Stimulated activated naive CD8-positive, alpha-beta T cell treated with anti-CD3 and anti-CD28 coated beads, Interleukin-15, Interleukin-2, amounts not matched to agents 100 ng/mL and 50 ng/mL, for 24 hours (primary cell): ENCODE measurements at regions not wholly inside any gene's neighbourhood (a gene's known extent, or its start where the extent isn't known, plus 50 kb on each side); places are given as distances from the start of the nearest gene placed in this dataset.

Source experiments
- H3K27ac Mint-ChIP-seq: one replicate; pipeline ENCODE4 v1.8.0; 2021; ENCODE audit warnings: mild to moderate bottlenecking, mixed read lengths
- H3K27me3 Mint-ChIP-seq: one replicate; pipeline ENCODE4 v1.8.0; 2021; ENCODE audit warnings: mixed read lengths
- H3K36me3 Mint-ChIP-seq: one replicate; pipeline ENCODE4 v1.8.0; 2021; ENCODE audit warnings: low read depth, mixed read lengths
- H3K4me1 Mint-ChIP-seq: one replicate; pipeline ENCODE4 v1.8.0; 2021; ENCODE audit warnings: low read depth, mixed read lengths
- H3K4me3 Mint-ChIP-seq: one replicate; pipeline ENCODE4 v1.8.0; 2021; ENCODE audit warnings: mild to moderate bottlenecking, mixed read lengths
- H3K9me3 Mint-ChIP-seq: one replicate; pipeline ENCODE4 v1.8.0; 2021; ENCODE audit warnings: mixed read lengths

- no peaks in the 10 kb centered on the region for H3K36me3 Mint-ChIP-seq
- no peaks in the 10 kb centered on the region for H3K4me1 Mint-ChIP-seq
- peaks cover 5% of the 10 kb centered on the region for H3K9me3 Mint-ChIP-seq
- H3K27ac Mint-ChIP-seq: no peak overlapping the region
- no peak overlapping the region for H3K4me3 Mint-ChIP-seq
- no peaks in the 10 kb centered on the region for H3K27me3 Mint-ChIP-seq
These were observed 277.2 kb upstream of the VLDLR start for GRCh38 chr9:2344436-2344835.

- no peaks in the 10 kb centered on the region for H3K27me3 Mint-ChIP-seq
- H3K27ac Mint-ChIP-seq: no peak overlapping the region
- no peak overlapping the region for H3K4me3 Mint-ChIP-seq
- no peaks in the 10 kb centered on the region for H3K36me3 Mint-ChIP-seq
- H3K9me3 Mint-ChIP-seq: peaks cover 5% of the 10 kb centered on the region
- H3K4me1 Mint-ChIP-seq: no peaks in the 10 kb centered on the region
These were observed 276.6 kb upstream of the VLDLR start for GRCh38 chr9:2345013-2345412.

- Mint-ChIP-seq H3K9me3 (peaks cover 5% of the 10 kb centered on the region), H3K4me1 (no peaks in the 10 kb centered on the region), H3K4me3 (no peak overlapping the region), H3K27me3 (no peaks in the 10 kb centered on the region), H3K36me3 (no peaks in the 10 kb centered on the region), H3K27ac (no peak overlapping the region)
These were observed 275.2 kb upstream of the VLDLR start for GRCh38 chr9:2346277-2346913.

DNA sequence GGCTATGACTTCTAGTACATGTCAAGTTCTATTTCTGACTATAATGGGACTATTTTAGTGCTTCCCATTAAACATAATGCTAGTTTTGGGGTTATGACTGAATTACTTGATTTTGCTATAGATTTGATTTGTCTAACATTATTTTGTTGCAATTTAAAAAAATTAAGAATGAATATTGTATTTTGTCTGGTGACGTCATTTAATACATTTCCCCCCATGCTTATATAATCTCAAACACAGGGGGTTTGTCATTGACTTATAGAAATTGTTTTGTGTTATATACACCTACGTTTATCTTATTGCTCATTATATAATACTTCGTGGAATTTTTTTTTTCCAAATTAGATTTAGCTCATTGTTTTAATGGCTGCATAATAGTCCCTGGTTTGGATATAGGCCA lies 270.3 kb upstream of the VLDLR start:
- Mint-ChIP-seq H3K27ac (no peak overlapping the region), H3K36me3 (no peaks in the 10 kb centered on the region), H3K27me3 (peaks cover 12% of the 10 kb centered on the region), H3K4me1 (no peaks in the 10 kb centered on the region), H3K4me3 (no peak overlapping the region), H3K9me3 (peaks cover 5% of the 10 kb centered on the region)

DNA sequence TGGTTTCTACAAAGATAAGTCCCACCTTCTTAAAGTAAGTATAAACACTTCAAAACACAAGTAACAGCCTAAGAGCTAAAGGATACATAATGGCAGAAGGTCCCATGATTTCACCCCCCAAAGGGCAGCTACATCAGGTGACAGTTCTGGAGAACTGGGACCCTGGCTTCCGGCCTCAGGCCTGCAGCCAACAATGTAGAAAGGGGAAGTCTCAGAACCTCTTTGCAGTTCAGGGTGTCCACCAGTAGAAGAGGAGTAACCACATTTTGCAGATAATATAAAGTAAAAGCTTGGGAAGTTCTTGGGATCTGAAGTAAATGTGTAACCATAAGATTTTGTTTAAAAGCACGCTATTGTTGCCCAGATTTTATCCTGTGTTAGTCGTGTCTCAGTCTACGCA lies 267.4 kb upstream of the VLDLR start:
- H3K27me3 Mint-ChIP-seq: peaks cover 12% of the 10 kb centered on the region
- H3K27ac Mint-ChIP-seq: no peak overlapping the region
- H3K4me1 Mint-ChIP-seq: no peaks in the 10 kb centered on the region
- H3K36me3 Mint-ChIP-seq: no peaks in the 10 kb centered on the region
- H3K4me3 Mint-ChIP-seq: no peak overlapping the region
- no peaks in the 10 kb centered on the region for H3K9me3 Mint-ChIP-seq

GRCh38 chr9:2354856-2355696 lies 266.5 kb upstream of the VLDLR start:
- Mint-ChIP-seq H3K36me3 (no peaks in the 10 kb centered on the region), H3K27me3 (peaks cover 19% of the 10 kb centered on the region), H3K27ac (no peak overlapping the region), H3K4me3 (no peak overlapping the region), H3K4me1 (no peaks in the 10 kb centered on the region), H3K9me3 (no peaks in the 10 kb centered on the region)

DNA sequence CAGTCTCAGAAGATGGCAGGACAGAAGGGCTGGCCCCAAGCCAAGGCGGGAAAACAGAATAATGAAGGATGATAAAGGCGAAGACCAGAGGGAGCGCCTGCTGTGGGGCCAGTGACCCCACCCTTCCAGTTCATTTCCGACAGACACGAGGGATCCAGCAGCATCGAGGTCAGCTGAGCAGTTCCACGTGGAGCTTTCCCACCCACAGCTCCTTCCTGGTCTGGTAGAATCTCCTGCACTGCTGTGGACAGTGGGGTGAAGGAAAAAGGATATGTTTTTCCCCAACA lies 265.9 kb upstream of the VLDLR start:
- peaks cover 22% of the 10 kb centered on the region for H3K27me3 Mint-ChIP-seq
- H3K36me3 Mint-ChIP-seq: no peaks in the 10 kb centered on the region
- H3K9me3 Mint-ChIP-seq: no peaks in the 10 kb centered on the region
- no peak overlapping the region for H3K27ac Mint-ChIP-seq
- no peak overlapping the region for H3K4me3 Mint-ChIP-seq
- H3K4me1 Mint-ChIP-seq: no peaks in the 10 kb centered on the region

DNA sequence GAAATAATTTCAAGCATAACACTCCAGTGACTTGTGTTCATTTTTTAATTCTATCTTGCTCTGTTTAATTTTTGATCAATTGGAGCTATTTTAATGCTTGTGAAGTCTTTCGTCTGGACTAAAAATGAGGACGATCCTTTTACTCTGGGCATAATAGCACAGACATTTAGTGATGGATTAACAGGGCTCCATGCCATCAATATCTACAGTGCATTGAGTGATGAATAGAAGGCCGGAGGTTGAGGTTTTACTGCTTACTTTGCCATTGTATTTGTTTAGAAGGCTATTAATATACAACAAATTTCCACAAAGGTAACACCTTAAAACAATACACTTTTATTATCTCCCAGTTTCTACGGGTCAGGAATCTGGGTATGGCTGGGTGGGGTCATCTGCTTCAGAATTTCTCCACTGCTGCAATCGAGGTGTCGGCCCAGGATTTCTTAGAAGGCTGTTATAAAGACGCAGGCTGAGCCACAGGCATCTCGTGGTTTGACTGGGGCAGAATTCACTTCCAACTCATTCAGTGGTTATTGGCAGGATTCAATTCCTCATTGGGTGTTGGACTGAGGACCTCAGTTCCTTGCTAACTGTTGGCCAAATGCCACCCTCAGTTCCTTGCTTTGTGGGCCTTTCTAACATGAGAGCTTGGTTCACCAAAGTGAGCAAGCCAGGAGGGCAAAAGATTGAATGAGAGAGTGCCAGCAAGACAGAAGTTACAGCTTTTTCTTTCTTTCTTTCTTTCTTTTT lies 265.4 kb upstream of the VLDLR start:
- H3K36me3 Mint-ChIP-seq: no peaks in the 10 kb centered on the region
- H3K9me3 Mint-ChIP-seq: no peaks in the 10 kb centered on the region
- no peak overlapping the region for H3K4me3 Mint-ChIP-seq
- no peaks in the 10 kb centered on the region for H3K4me1 Mint-ChIP-seq
- H3K27me3 Mint-ChIP-seq: peaks cover 22% of the 10 kb centered on the region
- H3K27ac Mint-ChIP-seq: no peak overlapping the region

GRCh38 chr9:2359891-2360471 lies 261.6 kb upstream of the VLDLR start:
- Mint-ChIP-seq H3K4me3 (no peak overlapping the region), H3K27me3 (peaks cover 22% of the 10 kb centered on the region), H3K27ac (no peak overlapping the region), H3K36me3 (no peaks in the 10 kb centered on the region), H3K4me1 (no peaks in the 10 kb centered on the region), H3K9me3 (no peaks in the 10 kb centered on the region)

- peaks cover 16% of the 10 kb centered on the region for H3K27me3 Mint-ChIP-seq
- no peaks in the 10 kb centered on the region for H3K4me1 Mint-ChIP-seq
- no peak overlapping the region for H3K27ac Mint-ChIP-seq
- H3K36me3 Mint-ChIP-seq: no peaks in the 10 kb centered on the region
- H3K9me3 Mint-ChIP-seq: no peaks in the 10 kb centered on the region
- H3K4me3 Mint-ChIP-seq: no peak overlapping the region
These were observed 259.4 kb upstream of the VLDLR start for GRCh38 chr9:2362150-2362549.

GRCh38 chr9:2363138-2363745 lies 258.3 kb upstream of the VLDLR start:
- no peaks in the 10 kb centered on the region for H3K9me3 Mint-ChIP-seq

DNA sequence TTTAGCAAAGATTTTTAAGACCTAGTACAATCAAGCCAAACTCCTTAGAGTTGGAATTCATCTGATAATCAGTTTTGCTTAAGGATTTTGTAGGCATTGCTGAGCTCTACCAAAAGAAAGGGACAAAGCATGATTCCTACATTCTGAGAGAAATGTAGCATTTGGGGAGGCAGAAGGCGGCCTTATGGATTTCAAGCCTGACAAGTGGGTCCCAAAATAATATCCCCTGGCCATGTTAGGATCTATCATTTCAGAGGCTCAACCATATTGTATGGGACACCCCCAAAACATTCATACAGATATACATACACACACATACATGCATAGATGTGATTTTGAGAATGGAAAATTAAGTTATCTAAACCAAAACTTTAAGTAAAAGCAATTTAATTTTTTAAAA lies 257.8 kb upstream of the VLDLR start:
- Mint-ChIP-seq H3K4me1 (no peaks in the 10 kb centered on the region), H3K27ac (no peak overlapping the region), H3K27me3 (peaks cover 19% of the 10 kb centered on the region), H3K36me3 (no peaks in the 10 kb centered on the region), H3K9me3 (no peaks in the 10 kb centered on the region), H3K4me3 (no peak overlapping the region)

More at GRCh38 chr9:2363138-2363745, 258.3 kb upstream of the VLDLR start:
- Mint-ChIP-seq H3K27me3 (peaks cover 16% of the 10 kb centered on the region), H3K4me3 (no peak overlapping the region), H3K27ac (peak overlapping the region; percentile 56), H3K4me1 (no peaks in the 10 kb centered on the region), H3K36me3 (no peaks in the 10 kb centered on the region)

- H3K9me3 Mint-ChIP-seq: peaks cover 5% of the 10 kb centered on the region
- H3K36me3 Mint-ChIP-seq: no peaks in the 10 kb centered on the region
- no peak overlapping the region for H3K4me3 Mint-ChIP-seq
- H3K4me1 Mint-ChIP-seq: no peaks in the 10 kb centered on the region
- H3K27me3 Mint-ChIP-seq: peaks cover 6% of the 10 kb centered on the region
- no peak overlapping the region for H3K27ac Mint-ChIP-seq
These were observed 253.6 kb upstream of the VLDLR start for GRCh38 chr9:2367970-2368369.

- Mint-ChIP-seq H3K27ac (no peak overlapping the region), H3K4me3 (no peak overlapping the region), H3K27me3 (peaks cover 5% of the 10 kb centered on the region), H3K9me3 (peaks cover 9% of the 10 kb centered on the region), H3K4me1 (no peaks in the 10 kb centered on the region), H3K36me3 (no peaks in the 10 kb centered on the region)
These were observed 247.9 kb upstream of the VLDLR start for GRCh38 chr9:2373648-2374047.

- H3K27ac Mint-ChIP-seq: no peak overlapping the region
- peaks cover 9% of the 10 kb centered on the region for H3K9me3 Mint-ChIP-seq
- H3K36me3 Mint-ChIP-seq: no peaks in the 10 kb centered on the region
- H3K27me3 Mint-ChIP-seq: peaks cover 4% of the 10 kb centered on the region
- no peak overlapping the region for H3K4me3 Mint-ChIP-seq
- no peaks in the 10 kb centered on the region for H3K4me1 Mint-ChIP-seq
These were observed 246.5 kb upstream of the VLDLR start for GRCh38 chr9:2375114-2375513.
